ENCODE measurements at regions not wholly inside any gene's neighbourhood (a gene's known extent, or its start where the extent isn't known, plus 50 kb on each side); places are given as distances from the start of the nearest gene placed in this dataset.

GRCh38 chr1:238961790-238962189 lies 424.6 kb upstream of the CHRM3 start:
- TF ChIP-seq CTCF (IDR thresholded peaks at IDR 0.05; ENCODE audit: borderline replicate concordance, extremely low read depth, low read length, poor library complexity, severe bottlenecking) (no peak), EZH2 (IDR thresholded peaks at IDR 0.05; ENCODE audit: borderline replicate concordance, low read depth, low read length, severe bottlenecking) (no peak)

All from DND-41 (cell line).